Suprapubic skin (tissue), 4 donors: ENCODE measurements at regions not wholly inside any gene's neighbourhood (a gene's known extent, or its start where the extent isn't known, plus 50 kb on each side); places are given as distances from the start of the nearest gene placed in this dataset.

Source experiments
- DNase-seq, 2 donors: peaks; one replicate each; pipeline ENCODE4 v3.0.0-alpha.2; 2019; ENCODE audit warnings: low spot score in 2 of 2
- H3K27ac ChIP-seq: fragments of 200-600 bp; sonication (generic); one replicate; pipeline ENCODE4 v1.5.1; 2019
- H3K27me3 ChIP-seq: fragments of 200-600 bp; sonication (generic); one replicate; pipeline ENCODE4 v1.5.1; 2019
- H3K36me3 ChIP-seq: fragments of 200-600 bp; sonication (generic); one replicate; pipeline ENCODE4 v1.5.1; 2019
- H3K4me1 ChIP-seq: fragments of 200-600 bp; sonication (generic); one replicate; pipeline ENCODE4 v1.5.1; 2019
- H3K4me3 ChIP-seq: fragments of 200-600 bp; sonication (generic); one replicate; pipeline ENCODE4 v1.5.1; 2019; ENCODE audit warnings: mild to moderate bottlenecking
- H3K9me3 ChIP-seq: fragments of 200-600 bp; sonication (generic); one replicate; pipeline ENCODE4 v1.5.1; 2019
- CTCF ChIP-seq, 2 donors: fragments of 200-600 bp in 1 of 2; fragments of 450-650 bp in 1 of 2; sonication (generic) in 1 of 2; IDR thresholded peaks; one replicate each; pipeline ENCODE4 v1.5.1; 2016 to 2019; ENCODE audit warnings: antibody characterized with exemption in 2 of 2, mild to moderate bottlenecking in 1 of 2, moderate library complexity in 1 of 2
- EP300 ChIP-seq: sonication (generic); formaldehyde crosslinking; IDR thresholded peaks from one replicate; pipeline ENCODE4 v1.6.1; 2017; ENCODE audit warnings: antibody characterized with exemption
- POLR2A ChIP-seq, 2 donors: fragments of 450-650 bp; IDR thresholded peaks; one replicate each; pipeline ENCODE4 v1.6.1; 2017; ENCODE audit warnings: antibody characterized with exemption in 2 of 2, mild to moderate bottlenecking in 2 of 2, moderate library complexity in 2 of 2
- POLR2AphosphoS5 ChIP-seq, 3 donors: sonication (generic); formaldehyde crosslinking; IDR thresholded peaks; one replicate each; pipeline ENCODE4 v1.6.1; 2017; ENCODE audit warnings: antibody characterized with exemption in 3 of 3
- WGBS: methylation state at CpG from one replicate; pipeline ENCODE4 v1.1.5; 2018; 5-methylcytosine and 5-hydroxymethylcytosine counted together

- WGBS: 92% methylated on average over 3 of the region's 3 CpGs
- H3K9me3 ChIP-seq: no peaks in the 10 kb centered on the region
- no peak overlapping the region for H3K27ac ChIP-seq
- H3K4me1 ChIP-seq: no peaks in the 10 kb centered on the region
- H3K4me3 ChIP-seq: no peak overlapping the region
- no peaks in the 10 kb centered on the region for H3K36me3 ChIP-seq
- H3K27me3 ChIP-seq: no peaks in the 10 kb centered on the region
- no peak for DNase-seq
- no peak for TF ChIP-seq POLR2A (IDR thresholded peaks at IDR 0.05)
- TF ChIP-seq EP300: no peak
- no peak for TF ChIP-seq CTCF (IDR thresholded peaks at IDR 0.05)
- no peak for TF ChIP-seq POLR2AphosphoS5 (IDR thresholded peaks at IDR 0.05)
Measured at GRCh38 chr5:175027390-175027789, 303.0 kb downstream of the MSX2 start.

GRCh38 chr5:175025077-175025476 is 300.7 kb downstream of the MSX2 start:
- TF ChIP-seq CTCF (IDR thresholded peaks at IDR 0.05) (no peak), EP300 (no peak), POLR2AphosphoS5 (IDR thresholded peaks at IDR 0.05) (no peak), POLR2A (IDR thresholded peaks at IDR 0.05) (no peak)
- no peaks in the 10 kb centered on the region for H3K36me3 ChIP-seq
- no peak overlapping the region for H3K4me3 ChIP-seq
- no peaks in the 10 kb centered on the region for H3K27me3 ChIP-seq
- H3K27ac ChIP-seq: no peak overlapping the region
- no peak for DNase-seq
- no peaks in the 10 kb centered on the region for H3K4me1 ChIP-seq
- WGBS: 53% methylated on average over 4 of the region's 4 CpGs
- H3K9me3 ChIP-seq: no peaks in the 10 kb centered on the region

GRCh38 chr5:175021841-175022625 is 297.7 kb downstream of the MSX2 start:
- WGBS: 55% methylated on average over 8 of the region's 8 CpGs
- no peak for TF ChIP-seq CTCF (IDR thresholded peaks at IDR 0.05)
- no peak for TF ChIP-seq POLR2AphosphoS5 (IDR thresholded peaks at IDR 0.05)

GRCh38 chr5:175021321-175021720 is 296.9 kb downstream of the MSX2 start:
- WGBS: 71% methylated on average over 2 of the region's 2 CpGs
- Histone ChIP-seq H3K27me3 (peaks cover 3% of the 10 kb centered on the region), H3K27ac (no peak overlapping the region), H3K36me3 (no peaks in the 10 kb centered on the region), H3K4me1 (no peaks in the 10 kb centered on the region), H3K4me3 (no peak overlapping the region), H3K9me3 (no peaks in the 10 kb centered on the region)
- DNase-seq: no peak
- TF ChIP-seq EP300: no peak
- TF ChIP-seq POLR2A (IDR thresholded peaks at IDR 0.05): no peak
- TF ChIP-seq POLR2AphosphoS5 (IDR thresholded peaks at IDR 0.05): no peak

More at GRCh38 chr5:175021841-175022625, 297.7 kb downstream of the MSX2 start:
- no peaks in the 10 kb centered on the region for H3K27me3 ChIP-seq
- no peak for DNase-seq
- no peaks in the 10 kb centered on the region for H3K9me3 ChIP-seq
- no peaks in the 10 kb centered on the region for H3K36me3 ChIP-seq
- H3K4me1 ChIP-seq: no peaks in the 10 kb centered on the region
- H3K27ac ChIP-seq: no peak overlapping the region
- H3K4me3 ChIP-seq: no peak overlapping the region

GRCh38 chr5:175015028-175015685 is 290.8 kb downstream of the MSX2 start:
- WGBS: 75% methylated on average over 5 of the region's 5 CpGs
- no peak for DNase-seq
- Histone ChIP-seq H3K27ac (no peak overlapping the region), H3K36me3 (no peaks in the 10 kb centered on the region), H3K4me3 (no peak overlapping the region), H3K9me3 (no peaks in the 10 kb centered on the region), H3K27me3 (peaks cover 3% of the 10 kb centered on the region), H3K4me1 (no peaks in the 10 kb centered on the region)
- TF ChIP-seq POLR2A (IDR thresholded peaks at IDR 0.05) (no peak), POLR2AphosphoS5 (IDR thresholded peaks at IDR 0.05) (no peak), EP300 (no peak), CTCF (IDR thresholded peaks at IDR 0.05) (no peak)
